ENCODE measurements at regions not wholly inside any gene's neighbourhood (a gene's known extent, or its start where the extent isn't known, plus 50 kb on each side); places are given as distances from the start of the nearest gene placed in this dataset.
A peak's percentile ranks its signal among the peaks of the same experiment; 100 is the strongest.

- Histone ChIP-seq H3K9me3 (ENCODE audit: control insufficient read depth, insufficient read depth, low read depth, low read length) (no peaks in the 10 kb centered on the region), H3K4me1 (ENCODE audit: control insufficient read depth, insufficient read depth, low read length) (no peaks in the 10 kb centered on the region), H3K36me3 (ENCODE audit: control insufficient read depth in 2 of 2, insufficient read depth in 1 of 2, low read length in 2 of 2) (no peaks in the 10 kb centered on the region), H3K4me3 (ENCODE audit: low read depth, low read length) (no peak overlapping the region), H3K27ac (ENCODE audit: extremely low read depth, low read depth, low read length) (no peak overlapping the region)
- TF ChIP-seq ATF2 (tag by site-specific recombination; IDR thresholded peaks at IDR 0.05; ENCODE audit: low read depth): no peak
- TF ChIP-seq ZNF274 (IDR thresholded peaks at IDR 0.05; ENCODE audit: low read length): no peak
- no peak for TF ChIP-seq ZNF274 (tag by site-specific recombination; IDR thresholded peaks at IDR 0.05; ENCODE audit: borderline replicate concordance)
- no peak for TF ChIP-seq ZFP3 (tag by site-specific recombination; IDR thresholded peaks at IDR 0.05; ENCODE audit: low read depth)
- no peak for TF ChIP-seq ZNF610 (tag by site-specific recombination; IDR thresholded peaks at IDR 0.05; ENCODE audit: borderline replicate concordance)
- TF ChIP-seq ZNF777 (tag by site-specific recombination; IDR thresholded peaks at IDR 0.05; ENCODE audit: borderline replicate concordance): no peak
- no peak for TF ChIP-seq MZF1 (tag by site-specific recombination; IDR thresholded peaks at IDR 0.05; ENCODE audit: borderline replicate concordance)
- no peak for TF ChIP-seq ZBTB20 (tag by site-specific recombination; IDR thresholded peaks at IDR 0.05)
- POLR2A ChIA-PET: no interaction called here
- CTCF ChIA-PET: interaction anchor here (2.1 kb wide), 1 partner anchor 1192 kb away, joined by 9 read pairs; no protein-coding TSS in a partner anchor
Measured at GRCh38 chr20:6184086-6184485, 61.3 kb upstream of the FERMT1 start.

GRCh38 chr20:6180531-6180930 is 57.7 kb upstream of the FERMT1 start:
- Histone ChIP-seq H3K36me3 (ENCODE audit: control insufficient read depth in 2 of 2, insufficient read depth in 1 of 2, low read length in 2 of 2) (no peaks in the 10 kb centered on the region), H3K9me3 (ENCODE audit: control insufficient read depth, insufficient read depth, low read depth, low read length) (no peaks in the 10 kb centered on the region), H3K27ac (ENCODE audit: extremely low read depth, low read depth, low read length) (no peak overlapping the region), H3K4me1 (ENCODE audit: control insufficient read depth, insufficient read depth, low read length) (no peaks in the 10 kb centered on the region), H3K4me3 (ENCODE audit: low read depth, low read length) (no peak overlapping the region)
- no peak for TF ChIP-seq ZNF416 (tag by site-specific recombination; IDR thresholded peaks at IDR 0.05)
- CTCF ChIA-PET: no interaction called here
- POLR2A ChIA-PET: no interaction called here

- Histone ChIP-seq H3K36me3 (ENCODE audit: control insufficient read depth in 2 of 2, insufficient read depth in 1 of 2, low read length in 2 of 2) (no peaks in the 10 kb centered on the region), H3K9me3 (ENCODE audit: control insufficient read depth, insufficient read depth, low read depth, low read length) (no peaks in the 10 kb centered on the region), H3K4me1 (ENCODE audit: control insufficient read depth, insufficient read depth, low read length) (no peaks in the 10 kb centered on the region), H3K4me3 (ENCODE audit: low read depth, low read length) (no peak overlapping the region), H3K27ac (ENCODE audit: extremely low read depth, low read depth, low read length) (no peak overlapping the region)
- no peak for TF ChIP-seq ZSCAN18 (tag by site-specific recombination; IDR thresholded peaks at IDR 0.05)
- no peak for TF ChIP-seq ZNF645 (tag by site-specific recombination; IDR thresholded peaks at IDR 0.05)
- TF ChIP-seq ZNF654 (tag by site-specific recombination; IDR thresholded peaks at IDR 0.05; ENCODE audit: low read depth): peak; percentile 57
- TF ChIP-seq ZNF157 (tag by site-specific recombination; IDR thresholded peaks at IDR 0.05): no peak
- POLR2A ChIA-PET: no interaction called here
- CTCF ChIA-PET: interaction anchor here (0.6 to 0.7 kb wide), 3 partner anchors 9 to 846 kb away, joined by 3 to 5 read pairs (median 4); no protein-coding TSS in a partner anchor
Measured at GRCh38 chr20:6178537-6178936, 55.7 kb upstream of the FERMT1 start.

- H3K4me1 ChIP-seq (ENCODE audit: control insufficient read depth, insufficient read depth, low read length): no peaks in the 10 kb centered on the region
- H3K36me3 ChIP-seq (ENCODE audit: control insufficient read depth in 2 of 2, insufficient read depth in 1 of 2, low read length in 2 of 2): no peaks in the 10 kb centered on the region
- TF ChIP-seq ZNF785 (tag by site-specific recombination; IDR thresholded peaks at IDR 0.05) (no peak), ZSCAN23 (tag by site-specific recombination; IDR thresholded peaks at IDR 0.05) (no peak), ZNF529 (tag by site-specific recombination; IDR thresholded peaks at IDR 0.05; ENCODE audit: insufficient replicate concordance) (no peak), ZNF561 (tag by site-specific recombination; IDR thresholded peaks at IDR 0.05; ENCODE audit: borderline replicate concordance) (no peak), ZIC2 (tag by site-specific recombination; IDR thresholded peaks at IDR 0.05) (no peak), ZNF792 (tag by site-specific recombination; IDR thresholded peaks at IDR 0.05) (no peak)
- CTCF ChIA-PET: interaction anchor here (0.7 kb wide), 1 partner anchor 952 kb away, joined by 3 read pairs; no protein-coding TSS in a partner anchor
- H3K9me3 ChIP-seq (ENCODE audit: control insufficient read depth, insufficient read depth, low read depth, low read length): no peaks in the 10 kb centered on the region
- no peak overlapping the region for H3K4me3 ChIP-seq (ENCODE audit: low read depth, low read length)
- POLR2A ChIA-PET: no interaction called here
- no peak overlapping the region for H3K27ac ChIP-seq (ENCODE audit: extremely low read depth, low read depth, low read length)
Measured at GRCh38 chr20:6173481-6173880, 50.7 kb upstream of the FERMT1 start.
